ENCODE measurements at regions not wholly inside any gene's neighbourhood (a gene's known extent, or its start where the extent isn't known, plus 50 kb on each side); places are given as distances from the start of the nearest gene placed in this dataset.

DNA sequence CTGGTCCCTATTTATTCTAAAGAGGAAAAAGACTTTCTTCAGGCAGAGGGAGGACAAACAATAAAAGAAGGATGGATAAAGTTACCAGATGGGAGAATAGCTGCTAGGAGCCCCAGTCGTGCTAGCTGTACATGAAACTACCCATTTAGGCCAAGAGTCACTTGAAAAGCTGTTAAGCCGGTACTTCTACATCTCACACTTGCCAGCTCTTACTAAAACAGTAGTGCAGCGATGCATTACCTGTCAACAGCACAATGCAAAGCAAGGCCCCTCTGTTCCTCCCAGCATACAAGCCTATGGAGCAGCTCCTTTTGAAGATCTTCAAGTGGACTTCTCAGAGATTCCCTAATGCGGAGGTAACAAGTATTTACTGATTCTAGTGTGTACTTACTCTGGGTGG, 1138.8 kb downstream of the ARAP2 start:
- TF ChIP-seq, protein P1, sequence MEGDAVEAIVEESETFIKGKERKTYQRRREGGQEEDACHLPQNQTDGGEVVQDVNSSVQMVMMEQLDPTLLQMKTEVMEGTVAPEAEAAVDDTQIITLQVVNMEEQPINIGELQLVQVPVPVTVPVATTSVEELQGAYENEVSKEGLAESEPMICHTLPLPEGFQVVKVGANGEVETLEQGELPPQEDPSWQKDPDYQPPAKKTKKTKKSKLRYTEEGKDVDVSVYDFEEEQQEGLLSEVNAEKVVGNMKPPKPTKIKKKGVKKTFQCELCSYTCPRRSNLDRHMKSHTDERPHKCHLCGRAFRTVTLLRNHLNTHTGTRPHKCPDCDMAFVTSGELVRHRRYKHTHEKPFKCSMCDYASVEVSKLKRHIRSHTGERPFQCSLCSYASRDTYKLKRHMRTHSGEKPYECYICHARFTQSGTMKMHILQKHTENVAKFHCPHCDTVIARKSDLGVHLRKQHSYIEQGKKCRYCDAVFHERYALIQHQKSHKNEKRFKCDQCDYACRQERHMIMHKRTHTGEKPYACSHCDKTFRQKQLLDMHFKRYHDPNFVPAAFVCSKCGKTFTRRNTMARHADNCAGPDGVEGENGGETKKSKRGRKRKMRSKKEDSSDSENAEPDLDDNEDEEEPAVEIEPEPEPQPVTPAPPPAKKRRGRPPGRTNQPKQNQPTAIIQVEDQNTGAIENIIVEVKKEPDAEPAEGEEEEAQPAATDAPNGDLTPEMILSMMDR (IDR thresholded peaks at IDR 0.05) = no peak
- H3K27ac ChIP-seq (ENCODE audit: low read depth in 1 of 2, low read length in 2 of 2) = no peak overlapping the region
- 100% methylated on average over 1 of the region's 4 CpGs for WGBS (ENCODE audit: insufficient coverage)
- no peaks in the 10 kb centered on the region for H3K79me2 ChIP-seq (ENCODE audit: insufficient read depth, low read length)
- no peak overlapping the region for H3K4me2 ChIP-seq (replicated peaks; ENCODE audit: extremely low read depth, low read length, poor library complexity, severe bottlenecking)
- H3K4me3 Mint-ChIP-seq = no peak overlapping the region
- no peak overlapping the region for H2AFZ ChIP-seq (ENCODE audit: insufficient read depth, low read depth, low read length, poor library complexity, severe bottlenecking)
- no peaks in the 10 kb centered on the region for H3K4me1 Mint-ChIP-seq
- peaks cover 0 to 21% (median 9%) of the 10 kb centered on the region in 7 donors for H3K9me3 Mint-ChIP-seq
- H4K20me1 ChIP-seq (ENCODE audit: insufficient read depth, low read length) = no peaks in the 10 kb centered on the region
- H3K27ac Mint-ChIP-seq = no peak overlapping the region
- no peaks in the 10 kb centered on the region for H3K36me3 Mint-ChIP-seq
- peaks cover 17 to 25% of the 10 kb centered on the region in 2 donors for H3K9me3 ChIP-seq (replicated peaks in 1 of 2; ENCODE audit: control insufficient read depth in 1 of 2, insufficient read depth in 1 of 2, low read length in 2 of 2)
- H3K9ac ChIP-seq (ENCODE audit: insufficient read depth, low read length, poor library complexity, severe bottlenecking) = no peak overlapping the region
- no peak for DNase-seq
- H3K4me3 ChIP-seq (replicated peaks in 1 of 3; ENCODE audit: low read depth in 2 of 3, low read length in 3 of 3) = no peak overlapping the region
- no peaks in the 10 kb centered on the region for H3K36me3 ChIP-seq (replicated peaks in 1 of 2; ENCODE audit: control insufficient read depth in 1 of 2, insufficient read depth in 2 of 2, low read length in 2 of 2)
- no peaks in the 10 kb centered on the region for H3K27me3 ChIP-seq (ENCODE audit: control insufficient read depth in 2 of 2, insufficient read depth in 2 of 2, low read length in 2 of 2)
- intact Hi-C loops (cut with micrococcal nuclease) = no loop called here
- H3K27me3 Mint-ChIP-seq (ENCODE audit: low read depth in 3 of 3) = no peaks in the 10 kb centered on the region
- H3K4me1 ChIP-seq (ENCODE audit: control insufficient read depth in 1 of 2, insufficient read depth in 2 of 2, low read length in 2 of 2) = no peaks in the 10 kb centered on the region

- no peak overlapping the region for H3K27ac Mint-ChIP-seq
Observed at GRCh38 chr4:35106091-35106734, 1138.1 kb downstream of the ARAP2 start.

More at GRCh38 chr4:35106091-35106734, 1138.1 kb downstream of the ARAP2 start:
- Histone ChIP-seq H3K27me3 (ENCODE audit: control insufficient read depth in 2 of 2, insufficient read depth in 2 of 2, low read length in 2 of 2) (no peaks in the 10 kb centered on the region), H3K9ac (ENCODE audit: insufficient read depth, low read length, poor library complexity, severe bottlenecking) (no peak overlapping the region), H3K4me3 (replicated peaks in 1 of 3; ENCODE audit: low read depth in 2 of 3, low read length in 3 of 3) (no peak overlapping the region), H3K36me3 (replicated peaks in 1 of 2; ENCODE audit: control insufficient read depth in 1 of 2, insufficient read depth in 2 of 2, low read length in 2 of 2) (no peaks in the 10 kb centered on the region), H3K9me3 (replicated peaks in 1 of 2; ENCODE audit: control insufficient read depth in 1 of 2, insufficient read depth in 1 of 2, low read length in 2 of 2) (peaks cover 12 to 20% of the 10 kb centered on the region in 2 donors), H3K27ac (ENCODE audit: low read depth in 1 of 2, low read length in 2 of 2) (no peak overlapping the region), H3K4me1 (ENCODE audit: control insufficient read depth in 1 of 2, insufficient read depth in 2 of 2, low read length in 2 of 2) (no peaks in the 10 kb centered on the region), H4K20me1 (ENCODE audit: insufficient read depth, low read length) (no peaks in the 10 kb centered on the region), H3K79me2 (ENCODE audit: insufficient read depth, low read length) (no peaks in the 10 kb centered on the region), H2AFZ (ENCODE audit: insufficient read depth, low read depth, low read length, poor library complexity, severe bottlenecking) (no peak overlapping the region), H3K4me2 (replicated peaks; ENCODE audit: extremely low read depth, low read length, poor library complexity, severe bottlenecking) (no peak overlapping the region)
- intact Hi-C loops (cut with micrococcal nuclease) = no loop called here
- WGBS (ENCODE audit: insufficient coverage) = 87% methylated on average over 8 of the region's 13 CpGs
- no peak for DNase-seq
- TF ChIP-seq, protein P1 (IDR thresholded peaks at IDR 0.05) = no peak
- H3K4me3 Mint-ChIP-seq = no peak overlapping the region
- no peaks in the 10 kb centered on the region for H3K27me3 Mint-ChIP-seq (ENCODE audit: low read depth in 3 of 3)
- H3K36me3 Mint-ChIP-seq = no peaks in the 10 kb centered on the region
- H3K9me3 Mint-ChIP-seq = peaks cover 0 to 21% (median 9%) of the 10 kb centered on the region in 7 donors
- no peaks in the 10 kb centered on the region for H3K4me1 Mint-ChIP-seq
